ENCODE measurements at regions not wholly inside any gene's neighbourhood (a gene's known extent, or its start where the extent isn't known, plus 50 kb on each side); places are given as distances from the start of the nearest gene placed in this dataset.

GRCh38 chr16:62335356-62335755 lies 299.1 kb upstream of the CDH8 start:
- no peak for TF ChIP-seq TEAD4 (IDR thresholded peaks at IDR 0.05)
- TF ChIP-seq FOXM1 (IDR thresholded peaks at IDR 0.05; ENCODE audit: borderline replicate concordance, low read depth): no peak
- no peak for TF ChIP-seq MAX (IDR thresholded peaks at IDR 0.05)
- no peak for TF ChIP-seq TAF1 (IDR thresholded peaks at IDR 0.05; ENCODE audit: low read depth)
- TF ChIP-seq TCF12 (IDR thresholded peaks at IDR 0.05; ENCODE audit: low read depth): no peak
